GM06990 (cell line): ENCODE measurements at regions not wholly inside any gene's neighbourhood (a gene's known extent, or its start where the extent isn't known, plus 50 kb on each side); places are given as distances from the start of the nearest gene placed in this dataset.

ENCODE experiments used
- DNase-seq: peaks from one replicate; pipeline ENCODE4 v3.0.0-alpha.2; 2011; ENCODE audit not compliant: insufficient read length; ENCODE audit errors: extremely low read depth
- H3K27me3 ChIP-seq: replicated peaks from 2 replicates; pipeline ENCODE4 v1.6.0; 2011; ENCODE audit warnings: low read length; ENCODE audit not compliant: control insufficient read depth, insufficient read depth
- H3K36me3 ChIP-seq: 2 replicates; pipeline ENCODE4 v1.5.1; 2011; ENCODE audit warnings: low read length; ENCODE audit not compliant: control insufficient read depth, insufficient read depth
- H3K4me3 ChIP-seq: replicated peaks from 2 replicates; pipeline ENCODE4 v1.5.1; 2011; ENCODE audit warnings: low read depth, mild to moderate bottlenecking, control low read depth, low read length
- TF ChIP-seq, protein P1 (sequence below): IDR thresholded peaks from 2 replicates; pipeline ENCODE4 v1.5.1; 2011; ENCODE audit warnings: low read length, control low read depth, mild to moderate bottlenecking, inconsistent platforms; ENCODE audit not compliant: insufficient read depth, poor library complexity, severe bottlenecking

GRCh38 chr20:40634891-40635290 lies 54.1 kb downstream of the MAFB start:
- DNase-seq = no peak
- Histone ChIP-seq H3K27me3 (no peaks in the 10 kb centered on the region; the same call in 1 of the 2 replicates), H3K36me3 (no peaks in the 10 kb centered on the region), H3K4me3 (no peak overlapping the region)
- TF ChIP-seq, protein P1, sequence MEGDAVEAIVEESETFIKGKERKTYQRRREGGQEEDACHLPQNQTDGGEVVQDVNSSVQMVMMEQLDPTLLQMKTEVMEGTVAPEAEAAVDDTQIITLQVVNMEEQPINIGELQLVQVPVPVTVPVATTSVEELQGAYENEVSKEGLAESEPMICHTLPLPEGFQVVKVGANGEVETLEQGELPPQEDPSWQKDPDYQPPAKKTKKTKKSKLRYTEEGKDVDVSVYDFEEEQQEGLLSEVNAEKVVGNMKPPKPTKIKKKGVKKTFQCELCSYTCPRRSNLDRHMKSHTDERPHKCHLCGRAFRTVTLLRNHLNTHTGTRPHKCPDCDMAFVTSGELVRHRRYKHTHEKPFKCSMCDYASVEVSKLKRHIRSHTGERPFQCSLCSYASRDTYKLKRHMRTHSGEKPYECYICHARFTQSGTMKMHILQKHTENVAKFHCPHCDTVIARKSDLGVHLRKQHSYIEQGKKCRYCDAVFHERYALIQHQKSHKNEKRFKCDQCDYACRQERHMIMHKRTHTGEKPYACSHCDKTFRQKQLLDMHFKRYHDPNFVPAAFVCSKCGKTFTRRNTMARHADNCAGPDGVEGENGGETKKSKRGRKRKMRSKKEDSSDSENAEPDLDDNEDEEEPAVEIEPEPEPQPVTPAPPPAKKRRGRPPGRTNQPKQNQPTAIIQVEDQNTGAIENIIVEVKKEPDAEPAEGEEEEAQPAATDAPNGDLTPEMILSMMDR = no peak

DNA sequence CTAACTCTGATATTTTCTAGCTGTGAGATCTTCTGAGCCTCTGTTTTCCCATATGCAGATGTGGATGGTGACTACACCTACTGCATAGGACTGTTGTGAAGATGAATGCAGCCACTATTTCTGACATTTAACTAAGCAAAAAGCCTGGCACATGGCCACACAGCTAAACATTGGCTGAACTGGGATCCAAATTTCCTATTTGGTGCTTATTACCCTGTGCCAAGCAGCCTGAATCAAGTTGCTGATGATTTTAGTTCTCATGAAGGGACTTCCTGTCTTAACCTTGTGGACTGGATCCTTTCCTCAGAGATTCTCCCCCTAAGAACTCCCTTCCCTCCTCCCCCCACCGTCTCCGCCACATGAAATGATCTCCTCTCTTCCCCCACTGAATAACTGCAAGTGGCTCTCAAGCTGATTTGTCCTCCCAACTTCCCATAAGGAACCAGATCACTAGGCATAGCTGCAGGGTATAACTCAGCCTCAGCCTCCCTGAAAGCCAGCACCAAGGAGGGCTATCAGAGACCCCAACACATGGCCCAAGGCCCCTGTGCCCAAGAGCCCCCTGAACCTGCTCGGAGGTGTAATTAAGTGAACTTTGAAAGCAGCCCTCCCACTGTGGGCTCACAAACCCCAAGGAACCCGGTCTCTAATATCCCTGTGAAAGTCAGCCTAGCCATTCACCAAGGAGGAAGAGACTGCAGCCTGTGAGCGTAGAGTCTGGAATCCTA lies 55.7 kb downstream of the MAFB start:
- H3K36me3 ChIP-seq = no peaks in the 10 kb centered on the region
- TF ChIP-seq, protein P1 = no peak
- H3K4me3 ChIP-seq = no peak overlapping the region
- no peaks in the 10 kb centered on the region; the same call in 1 of the 2 replicates for H3K27me3 ChIP-seq
- no peak for DNase-seq

- Histone ChIP-seq H3K36me3 (no peaks in the 10 kb centered on the region), H3K4me3 (no peak overlapping the region), H3K27me3 (no peaks in the 10 kb centered on the region; the same call in 1 of the 2 replicates)
- no peak for DNase-seq
- TF ChIP-seq, protein P1 = no peak
Measured at GRCh38 chr20:40632346-40632976, 56.6 kb downstream of the MAFB start.

- H3K36me3 ChIP-seq = no peaks in the 10 kb centered on the region
- H3K4me3 ChIP-seq = no peak overlapping the region
- TF ChIP-seq, protein P1 = no peak
- H3K27me3 ChIP-seq = no peaks in the 10 kb centered on the region; the same call in 1 of the 2 replicates
- DNase-seq = no peak
Measured at GRCh38 chr20:40631119-40631631, 57.9 kb downstream of the MAFB start.

DNA sequence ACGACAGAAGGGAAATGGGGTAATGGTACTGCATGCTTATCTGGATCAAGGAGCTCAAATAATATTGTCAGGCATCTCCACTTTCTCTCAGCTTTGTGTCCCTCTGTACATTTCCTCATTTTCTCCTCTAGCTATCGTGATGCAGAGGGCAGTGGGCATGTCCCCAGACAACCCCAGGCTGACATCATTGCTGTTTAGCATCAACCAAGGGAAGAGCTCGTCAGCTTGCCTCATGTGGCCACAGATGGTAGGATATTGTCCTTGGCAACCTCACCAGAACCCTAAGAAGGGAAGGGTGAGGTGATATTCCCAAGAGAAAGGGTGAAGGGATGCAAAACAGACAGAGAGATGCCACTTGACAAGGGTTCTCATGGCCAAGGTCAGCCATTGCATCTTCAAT lies 58.3 kb downstream of the MAFB start:
- no peak overlapping the region for H3K4me3 ChIP-seq
- DNase-seq = no peak
- H3K27me3 ChIP-seq = no peaks in the 10 kb centered on the region; the same call in 1 of the 2 replicates
- TF ChIP-seq, protein P1 = no peak
- H3K36me3 ChIP-seq = no peaks in the 10 kb centered on the region
